ENCODE measurements at regions not wholly inside any gene's neighbourhood (a gene's known extent, or its start where the extent isn't known, plus 50 kb on each side); places are given as distances from the start of the nearest gene placed in this dataset.

- TF ChIP-seq CTCF (IDR thresholded peaks at IDR 0.05) (no peak), POLR2AphosphoS5 (IDR thresholded peaks at IDR 0.05) (no peak), POLR2A (IDR thresholded peaks at IDR 0.05) (no peak)
Observed at GRCh38 chr2:201953880-201954279, 79.8 kb upstream of the FZD7 start.
